ENCODE measurements at regions not wholly inside any gene's neighbourhood (a gene's known extent, or its start where the extent isn't known, plus 50 kb on each side); places are given as distances from the start of the nearest gene placed in this dataset.

DNA sequence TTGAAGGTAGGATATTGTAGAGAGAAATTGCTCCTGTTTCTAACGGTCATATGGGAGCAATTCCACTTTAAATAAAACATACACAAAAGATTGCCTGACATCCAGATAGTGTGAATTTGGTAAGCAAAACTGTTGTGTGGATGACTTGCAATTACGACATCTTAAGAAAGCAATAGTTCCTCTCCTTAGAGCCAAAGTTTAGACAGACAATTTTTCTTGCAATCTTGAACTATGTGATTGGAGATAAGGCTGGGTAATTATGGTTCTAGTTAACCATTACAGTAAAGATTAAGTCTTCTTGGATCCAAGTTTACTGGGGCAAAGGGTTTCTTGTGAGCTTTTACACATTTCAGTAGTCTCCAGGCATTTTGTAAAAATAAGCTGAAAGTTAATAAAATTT lies 1080.6 kb upstream of the CDH6 start:
- no peak for DNase-seq

- DNase-seq: no peak
These were observed 1085.4 kb upstream of the CDH6 start for GRCh38 chr5:30108051-30108450.

DNA sequence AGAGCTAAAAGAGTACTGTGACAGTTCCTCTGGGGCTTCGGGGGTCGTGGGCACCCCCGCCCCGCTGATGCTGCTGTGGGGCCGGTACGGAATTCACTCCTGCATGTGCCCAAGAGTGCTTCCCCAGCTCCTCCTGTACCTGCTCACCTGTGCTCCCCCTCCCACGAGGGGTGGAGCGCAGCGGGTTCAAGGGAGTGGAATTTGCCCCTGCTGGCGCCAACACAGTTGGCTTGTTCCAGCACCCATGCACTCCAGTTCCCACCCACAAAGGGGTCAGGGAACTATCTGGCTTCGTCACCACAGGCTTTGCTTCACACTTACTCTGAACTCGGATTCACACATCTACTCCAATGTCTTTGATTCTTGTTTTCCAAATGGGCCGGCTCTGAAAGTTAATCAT lies 1086.9 kb upstream of the CDH6 start:
- DNase-seq: no peak

GRCh38 chr5:30104872-30105596 lies 1088.5 kb upstream of the CDH6 start:
- DNase-seq: no peak

DNA sequence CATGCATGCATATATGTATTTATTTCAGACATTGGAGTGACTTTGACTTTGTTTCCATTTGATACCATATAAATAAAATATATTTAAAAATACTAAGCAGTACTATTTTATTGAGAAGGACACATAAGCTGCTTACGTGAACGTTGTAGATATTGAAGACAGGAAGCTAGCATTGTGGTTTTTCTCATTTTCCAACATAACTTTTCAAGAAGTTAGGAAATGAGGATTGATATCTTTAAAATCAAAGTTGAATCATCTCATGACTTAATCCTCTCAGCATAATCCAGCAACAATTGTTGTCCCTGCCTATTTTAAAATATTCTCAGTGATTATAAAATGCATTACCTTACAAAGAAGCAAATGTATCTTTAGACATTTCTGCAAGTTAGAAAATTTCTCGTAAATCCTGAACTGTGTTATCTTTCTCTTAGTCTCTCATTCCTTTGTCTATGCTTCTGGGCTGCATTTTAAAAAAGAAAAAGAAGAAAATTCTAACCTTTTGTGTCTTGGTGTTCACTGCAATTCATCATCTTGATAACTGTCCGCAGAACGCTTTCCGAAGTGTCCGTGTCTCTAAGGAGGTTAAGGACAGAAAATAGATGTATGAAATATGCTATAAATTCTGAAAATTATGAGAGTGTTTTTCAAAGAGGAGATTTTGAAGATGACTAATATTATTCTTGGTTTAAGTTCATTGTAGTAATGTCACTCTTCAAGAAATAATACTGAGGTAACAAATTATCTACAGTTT lies 1089.9 kb upstream of the CDH6 start:
- DNase-seq: no peak

DNA sequence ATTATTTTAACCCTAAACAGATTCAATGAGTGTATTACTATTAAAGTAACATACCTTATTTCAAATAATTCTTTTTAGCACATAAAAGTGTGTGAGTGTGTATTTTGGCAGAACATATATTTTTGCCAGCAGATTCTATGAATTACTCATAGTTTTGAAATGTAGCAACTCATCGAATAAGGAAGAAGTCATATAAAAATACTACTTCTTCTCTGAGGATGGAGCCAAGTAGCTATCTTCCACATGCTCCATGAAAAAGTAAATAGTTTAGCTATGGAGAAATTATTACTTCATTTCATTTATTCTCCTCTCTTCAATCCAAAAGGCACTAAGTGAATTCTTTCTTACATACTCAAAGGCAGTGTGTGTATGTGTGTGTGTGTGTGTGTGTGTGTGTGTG lies 1090.4 kb upstream of the CDH6 start:
- DNase-seq: no peak

DNA sequence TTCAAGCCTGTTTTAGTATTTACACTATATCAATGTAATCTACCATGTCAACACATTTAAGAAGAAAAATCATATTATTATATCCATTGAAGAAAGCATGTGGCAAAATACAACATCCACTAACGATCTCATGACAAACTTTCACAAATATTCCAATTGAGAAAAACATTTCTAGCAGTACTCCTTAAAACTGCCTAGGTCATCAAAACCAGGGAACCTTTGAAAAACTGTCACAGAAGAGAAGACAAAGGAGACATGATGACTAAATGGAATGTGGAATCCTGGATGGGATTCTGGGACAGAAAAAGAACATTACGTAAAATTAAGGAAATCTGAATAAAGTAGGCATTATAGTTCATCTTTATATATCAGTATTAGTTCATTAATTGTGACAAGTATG lies 1091.3 kb upstream of the CDH6 start:
- DNase-seq: no peak

DNA sequence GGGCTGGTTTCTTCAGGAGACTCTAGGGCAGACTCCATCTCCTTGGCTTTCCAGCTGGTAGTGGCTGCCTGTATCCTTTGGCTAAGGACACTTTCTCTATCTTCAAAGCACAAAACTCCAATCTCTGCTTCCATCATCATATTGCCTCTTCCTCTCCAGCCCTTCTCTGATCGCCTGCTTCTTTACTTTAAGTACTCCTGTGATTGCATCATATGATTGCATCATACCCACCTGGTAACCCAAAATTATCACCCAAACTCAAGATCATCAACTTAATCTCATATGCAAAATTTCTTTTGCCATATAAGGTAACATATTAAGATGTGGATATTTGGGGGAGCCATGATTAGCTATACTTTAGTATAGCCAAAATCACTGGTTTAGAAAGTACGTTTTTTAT lies 1092.6 kb upstream of the CDH6 start:
- DNase-seq: peak; percentile 1

- DNase-seq: no peak
These were observed 1093.3 kb upstream of the CDH6 start for GRCh38 chr5:30100148-30100713.

DNA sequence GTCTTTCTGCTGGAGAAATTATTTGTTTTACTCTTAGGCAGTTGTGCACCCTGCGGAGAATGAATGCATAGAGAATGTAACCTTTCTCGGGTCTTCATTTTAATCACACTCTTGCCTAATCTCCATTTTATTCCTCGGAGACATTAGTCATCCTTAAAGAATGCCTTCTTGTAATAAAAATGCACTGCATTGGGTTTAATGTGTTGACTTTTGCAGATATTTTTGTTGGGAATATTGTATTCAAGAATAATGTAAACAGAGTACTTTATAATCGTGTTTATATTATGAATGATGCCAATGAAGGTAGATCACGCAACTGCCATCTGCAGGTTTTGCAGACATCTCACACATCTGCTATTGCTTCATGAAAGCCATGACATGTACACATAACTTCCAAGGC lies 1093.9 kb upstream of the CDH6 start:
- DNase-seq: no peak

- no peak for DNase-seq
These were observed 1094.5 kb upstream of the CDH6 start for GRCh38 chr5:30098940-30099339.

DNA sequence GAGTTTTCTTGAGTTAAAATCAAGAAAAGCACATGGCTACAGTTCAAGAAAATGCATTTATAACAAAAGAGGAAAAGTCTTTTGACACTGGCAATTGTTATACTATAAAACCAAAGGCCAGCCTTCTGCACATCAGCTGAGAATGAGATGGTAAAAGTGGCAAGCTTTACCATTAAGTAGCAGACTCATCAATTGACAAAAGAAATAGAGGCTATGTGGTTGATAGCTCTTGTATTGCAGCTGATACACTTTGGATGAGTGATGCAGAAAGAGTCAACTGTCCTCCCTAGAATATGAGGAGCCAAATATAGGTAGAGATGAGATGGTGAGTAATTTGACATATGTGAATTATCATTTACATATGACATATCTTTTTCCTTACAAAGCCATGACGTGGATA lies 1100.9 kb upstream of the CDH6 start:
- no peak for DNase-seq

DNA sequence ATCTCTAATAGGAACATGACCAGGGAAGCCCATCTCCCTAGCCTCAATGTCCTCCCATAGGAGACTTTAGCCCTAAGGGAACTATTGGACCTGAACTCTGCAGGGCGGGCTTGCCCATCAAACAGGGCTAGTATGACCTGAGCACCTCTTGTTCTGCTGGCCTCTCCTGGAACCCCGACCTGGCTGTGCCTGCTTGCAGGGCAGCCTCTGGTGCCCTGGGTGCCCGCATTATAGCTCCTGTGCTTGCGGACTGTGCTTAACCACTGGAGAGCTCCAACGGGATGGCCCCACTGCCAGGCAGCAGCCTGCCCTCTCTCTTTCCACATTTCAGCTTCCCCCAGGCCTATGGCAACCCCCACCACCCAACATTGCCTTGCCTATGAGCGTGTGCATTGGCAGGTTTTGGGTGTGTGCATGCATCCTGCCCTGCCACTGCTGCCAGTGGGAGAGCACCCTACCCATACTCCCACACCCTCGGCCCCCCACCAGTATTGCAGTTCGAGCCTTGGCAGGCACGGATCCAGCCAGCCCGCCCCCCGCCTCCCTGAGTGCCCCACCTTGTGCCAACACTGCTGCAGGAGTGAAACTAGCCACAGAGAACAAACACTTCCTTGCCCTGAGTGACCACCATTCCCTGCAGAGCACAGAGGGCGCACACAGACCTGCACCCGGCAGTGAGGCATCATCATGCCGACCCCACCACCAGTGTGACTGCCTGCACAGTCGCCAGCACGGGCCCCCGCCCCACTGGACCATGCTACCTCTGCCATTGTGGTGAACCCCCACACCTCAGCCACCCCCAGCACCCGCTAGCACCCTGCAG lies 1123.8 kb upstream of the CDH6 start:
- DNase-seq: no peak

GRCh38 chr5:30063503-30063902 lies 1130.0 kb upstream of the CDH6 start:
- no peak for DNase-seq

GRCh38 chr5:30051976-30052375 lies 1141.5 kb upstream of the CDH6 start:
- DNase-seq: no peak

- no peak for DNase-seq
These were observed 1143.2 kb upstream of the CDH6 start for GRCh38 chr5:30050056-30050815.

DNA sequence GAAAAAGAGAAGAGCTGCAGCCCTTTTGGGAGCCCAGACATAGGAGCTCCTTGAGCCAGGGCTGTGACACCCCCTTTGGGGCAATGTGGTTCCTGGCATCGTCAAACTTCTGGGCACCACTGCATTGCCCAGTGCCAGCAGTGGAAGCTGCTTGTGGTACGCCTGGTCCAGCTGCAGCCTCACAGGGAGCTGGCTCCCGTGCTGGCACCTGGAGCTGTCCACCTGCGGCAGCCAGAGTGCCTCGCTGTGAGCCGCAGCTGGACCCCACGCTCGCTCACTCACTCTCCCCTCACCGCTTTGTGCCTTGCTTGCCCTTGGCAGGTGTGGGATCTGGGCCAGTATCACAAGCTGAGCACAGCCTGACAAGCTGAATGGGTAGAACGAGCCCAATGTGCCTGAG lies 1150.8 kb upstream of the CDH6 start:
- DNase-seq: no peak

GRCh38 chr5:30041831-30042385 lies 1151.6 kb upstream of the CDH6 start:
- DNase-seq: no peak

DNA sequence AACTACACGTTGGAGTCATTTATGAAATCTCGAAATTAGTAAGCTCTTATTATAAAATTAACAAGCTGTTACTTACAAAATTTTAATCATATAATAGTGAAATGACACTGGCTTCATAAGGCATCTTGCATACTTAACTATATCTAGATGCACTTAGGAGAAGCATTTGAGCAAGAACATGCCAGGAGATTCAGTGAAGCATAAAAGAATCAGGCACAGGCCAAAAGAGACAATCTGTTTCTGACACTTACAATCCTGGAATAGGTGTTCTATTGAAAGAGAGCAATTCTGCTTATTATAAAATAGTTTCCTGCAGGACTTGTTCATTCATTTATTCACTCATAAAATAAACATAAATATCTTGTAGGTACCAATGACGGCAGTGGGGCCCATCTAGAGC lies 1152.2 kb upstream of the CDH6 start:
- no peak for DNase-seq

GRCh38 chr5:30040488-30041118 lies 1152.9 kb upstream of the CDH6 start:
- DNase-seq: peak; percentile 58

GRCh38 chr5:30039379-30039778 lies 1154.1 kb upstream of the CDH6 start:
- DNase-seq: no peak

DNA sequence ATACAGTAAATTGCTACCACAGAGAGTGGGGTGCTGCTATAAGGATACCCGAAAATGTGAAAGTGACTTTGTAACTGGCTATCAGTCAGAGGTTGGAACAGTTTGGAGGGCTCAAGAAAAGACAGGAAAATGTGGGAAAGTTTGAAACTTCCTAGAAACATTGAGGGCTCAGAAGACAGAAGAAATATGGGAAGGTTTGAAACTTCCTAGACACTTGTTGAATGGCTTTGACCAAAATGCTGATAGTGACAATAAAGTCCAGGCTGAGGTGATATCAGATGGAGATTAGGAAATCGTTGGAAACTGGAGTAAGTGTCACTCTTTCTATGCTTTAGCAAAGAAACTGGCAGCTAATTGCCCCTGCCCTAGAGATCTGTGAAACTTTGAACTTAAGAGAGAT lies 1158.6 kb upstream of the CDH6 start:
- no peak for DNase-seq

All from NCI-H2029 treated with DMSO at 0.1 percent for 48 hours (cell line).